Activated naive CD8-positive, alpha-beta T cell (primary cell): ENCODE measurements at regions not wholly inside any gene's neighbourhood (a gene's known extent, or its start where the extent isn't known, plus 50 kb on each side); places are given as distances from the start of the nearest gene placed in this dataset.

Source experiments
- H3K27ac Mint-ChIP-seq: one replicate; pipeline ENCODE4 v1.8.0; 2021; ENCODE audit warnings: mixed read lengths
- H3K27me3 Mint-ChIP-seq: one replicate; pipeline ENCODE4 v1.8.0; 2021; ENCODE audit warnings: mixed read lengths
- H3K36me3 Mint-ChIP-seq: one replicate; pipeline ENCODE4 v1.8.0; 2021; ENCODE audit warnings: mixed read lengths
- H3K4me1 Mint-ChIP-seq: one replicate; pipeline ENCODE4 v1.8.0; 2021; ENCODE audit warnings: low read depth, mixed read lengths
- H3K4me3 Mint-ChIP-seq: one replicate; pipeline ENCODE4 v1.8.0; 2021; ENCODE audit warnings: mild to moderate bottlenecking, mixed read lengths
- H3K9me3 Mint-ChIP-seq: one replicate; pipeline ENCODE4 v1.8.0; 2021; ENCODE audit warnings: low read depth, mixed read lengths

- no peaks in the 10 kb centered on the region for H3K27me3 Mint-ChIP-seq
- H3K27ac Mint-ChIP-seq, result no peak overlapping the region
- no peaks in the 10 kb centered on the region for H3K4me1 Mint-ChIP-seq
- H3K9me3 Mint-ChIP-seq, result peaks cover 14% of the 10 kb centered on the region
- no peaks in the 10 kb centered on the region for H3K36me3 Mint-ChIP-seq
- H3K4me3 Mint-ChIP-seq, result no peak overlapping the region
These were observed 299.3 kb upstream of the PDZRN3 start for GRCh38 chr3:73924048-73924447.

GRCh38 chr3:73917643-73918042 lies 292.9 kb upstream of the PDZRN3 start:
- no peak overlapping the region for H3K27ac Mint-ChIP-seq
- H3K4me3 Mint-ChIP-seq, result no peak overlapping the region
- H3K4me1 Mint-ChIP-seq, result no peaks in the 10 kb centered on the region
- H3K27me3 Mint-ChIP-seq, result no peaks in the 10 kb centered on the region
- no peaks in the 10 kb centered on the region for H3K36me3 Mint-ChIP-seq
- no peaks in the 10 kb centered on the region for H3K9me3 Mint-ChIP-seq

- H3K36me3 Mint-ChIP-seq, result no peaks in the 10 kb centered on the region
- H3K9me3 Mint-ChIP-seq, result no peaks in the 10 kb centered on the region
- H3K27ac Mint-ChIP-seq, result no peak overlapping the region
- no peaks in the 10 kb centered on the region for H3K27me3 Mint-ChIP-seq
- no peaks in the 10 kb centered on the region for H3K4me1 Mint-ChIP-seq
- H3K4me3 Mint-ChIP-seq, result no peak overlapping the region
These were observed 291.1 kb upstream of the PDZRN3 start for GRCh38 chr3:73915886-73916285.

GRCh38 chr3:73908218-73908617 lies 283.5 kb upstream of the PDZRN3 start:
- Mint-ChIP-seq H3K27ac (no peak overlapping the region), H3K27me3 (no peaks in the 10 kb centered on the region), H3K4me1 (no peaks in the 10 kb centered on the region), H3K36me3 (no peaks in the 10 kb centered on the region), H3K9me3 (peaks cover 3% of the 10 kb centered on the region), H3K4me3 (no peak overlapping the region)

GRCh38 chr3:73901686-73902085 lies 276.9 kb upstream of the PDZRN3 start:
- Mint-ChIP-seq H3K4me1 (no peaks in the 10 kb centered on the region), H3K27ac (no peak overlapping the region), H3K9me3 (peaks cover 13% of the 10 kb centered on the region), H3K27me3 (no peaks in the 10 kb centered on the region), H3K36me3 (no peaks in the 10 kb centered on the region), H3K4me3 (no peak overlapping the region)

- H3K36me3 Mint-ChIP-seq, result no peaks in the 10 kb centered on the region
- H3K4me3 Mint-ChIP-seq, result no peak overlapping the region
- no peaks in the 10 kb centered on the region for H3K4me1 Mint-ChIP-seq
- H3K9me3 Mint-ChIP-seq, result peaks cover 13% of the 10 kb centered on the region
- no peak overlapping the region for H3K27ac Mint-ChIP-seq
- H3K27me3 Mint-ChIP-seq, result no peaks in the 10 kb centered on the region
These were observed 269.9 kb upstream of the PDZRN3 start for GRCh38 chr3:73894474-73895213.

GRCh38 chr3:73893089-73893488 lies 268.3 kb upstream of the PDZRN3 start:
- Mint-ChIP-seq H3K27ac (no peak overlapping the region), H3K4me1 (no peaks in the 10 kb centered on the region), H3K9me3 (peaks cover 9% of the 10 kb centered on the region), H3K4me3 (no peak overlapping the region), H3K27me3 (no peaks in the 10 kb centered on the region), H3K36me3 (no peaks in the 10 kb centered on the region)

GRCh38 chr3:73885862-73886261 lies 261.1 kb upstream of the PDZRN3 start:
- Mint-ChIP-seq H3K27me3 (no peaks in the 10 kb centered on the region), H3K36me3 (no peaks in the 10 kb centered on the region), H3K27ac (no peak overlapping the region), H3K4me3 (no peak overlapping the region), H3K4me1 (no peaks in the 10 kb centered on the region), H3K9me3 (no peaks in the 10 kb centered on the region)

- H3K4me3 Mint-ChIP-seq, result no peak overlapping the region
These were observed 259.6 kb upstream of the PDZRN3 start for GRCh38 chr3:73884361-73884760.

GRCh38 chr3:73883497-73883896 lies 258.8 kb upstream of the PDZRN3 start:
- Mint-ChIP-seq H3K27me3 (no peaks in the 10 kb centered on the region), H3K9me3 (peaks cover 5% of the 10 kb centered on the region), H3K4me1 (no peaks in the 10 kb centered on the region), H3K4me3 (no peak overlapping the region), H3K27ac (no peak overlapping the region), H3K36me3 (no peaks in the 10 kb centered on the region)

More at GRCh38 chr3:73884361-73884760, 259.6 kb upstream of the PDZRN3 start:
- Mint-ChIP-seq H3K4me1 (no peaks in the 10 kb centered on the region), H3K9me3 (peaks cover 5% of the 10 kb centered on the region), H3K27me3 (no peaks in the 10 kb centered on the region), H3K36me3 (no peaks in the 10 kb centered on the region), H3K27ac (no peak overlapping the region)

GRCh38 chr3:73874606-73875369 lies 250.0 kb upstream of the PDZRN3 start:
- no peaks in the 10 kb centered on the region for H3K4me1 Mint-ChIP-seq
- no peak overlapping the region for H3K27ac Mint-ChIP-seq
- no peaks in the 10 kb centered on the region for H3K27me3 Mint-ChIP-seq
- H3K4me3 Mint-ChIP-seq, result no peak overlapping the region
- H3K9me3 Mint-ChIP-seq, result peaks cover under 1% of the 10 kb centered on the region
- H3K36me3 Mint-ChIP-seq, result no peaks in the 10 kb centered on the region

- H3K4me3 Mint-ChIP-seq, result no peak overlapping the region
- no peaks in the 10 kb centered on the region for H3K4me1 Mint-ChIP-seq
- no peak overlapping the region for H3K27ac Mint-ChIP-seq
- H3K9me3 Mint-ChIP-seq, result no peaks in the 10 kb centered on the region
- no peaks in the 10 kb centered on the region for H3K27me3 Mint-ChIP-seq
- H3K36me3 Mint-ChIP-seq, result no peaks in the 10 kb centered on the region
These were observed 249.4 kb upstream of the PDZRN3 start for GRCh38 chr3:73874161-73874560.

GRCh38 chr3:73868688-73869315 lies 244.1 kb upstream of the PDZRN3 start:
- Mint-ChIP-seq H3K4me3 (no peak overlapping the region), H3K27ac (no peak overlapping the region), H3K9me3 (no peaks in the 10 kb centered on the region), H3K4me1 (no peaks in the 10 kb centered on the region), H3K27me3 (no peaks in the 10 kb centered on the region), H3K36me3 (no peaks in the 10 kb centered on the region)

- H3K9me3 Mint-ChIP-seq, result no peaks in the 10 kb centered on the region
- no peak overlapping the region for H3K27ac Mint-ChIP-seq
- no peak overlapping the region for H3K4me3 Mint-ChIP-seq
- H3K36me3 Mint-ChIP-seq, result no peaks in the 10 kb centered on the region
- H3K27me3 Mint-ChIP-seq, result no peaks in the 10 kb centered on the region
- H3K4me1 Mint-ChIP-seq, result no peaks in the 10 kb centered on the region
These were observed 242.8 kb upstream of the PDZRN3 start for GRCh38 chr3:73867524-73867923.

GRCh38 chr3:73866846-73867245 lies 242.1 kb upstream of the PDZRN3 start:
- Mint-ChIP-seq H3K4me1 (no peaks in the 10 kb centered on the region), H3K4me3 (no peak overlapping the region), H3K36me3 (no peaks in the 10 kb centered on the region), H3K27me3 (no peaks in the 10 kb centered on the region), H3K9me3 (no peaks in the 10 kb centered on the region), H3K27ac (no peak overlapping the region)
